SU-DHL-6 (cell line): ENCODE measurements at regions not wholly inside any gene's neighbourhood (a gene's known extent, or its start where the extent isn't known, plus 50 kb on each side); places are given as distances from the start of the nearest gene placed in this dataset.

Source experiments
- EZH2phosphoT487 ChIP-seq: fragments of 200-600 bp; sonication (generic), shearing (Covaris generic); conservative IDR thresholded peaks from 2 replicates; pipeline ENCODE4 v1.6.1; 2018; ENCODE audit warnings: mild to moderate bottlenecking, antibody characterized with exemption, low read length, moderate library complexity, mixed read lengths
- TF ChIP-seq, protein P1 (sequence below): fragments of 200-600 bp; sonication (generic); IDR thresholded peaks from one replicate; pipeline ENCODE4 v1.5.1; 2017; ENCODE audit warnings: antibody characterized with exemption, mild to moderate bottlenecking, low read length, moderate library complexity; ENCODE audit not compliant: insufficient read depth, poor library complexity, severe bottlenecking

DNA sequence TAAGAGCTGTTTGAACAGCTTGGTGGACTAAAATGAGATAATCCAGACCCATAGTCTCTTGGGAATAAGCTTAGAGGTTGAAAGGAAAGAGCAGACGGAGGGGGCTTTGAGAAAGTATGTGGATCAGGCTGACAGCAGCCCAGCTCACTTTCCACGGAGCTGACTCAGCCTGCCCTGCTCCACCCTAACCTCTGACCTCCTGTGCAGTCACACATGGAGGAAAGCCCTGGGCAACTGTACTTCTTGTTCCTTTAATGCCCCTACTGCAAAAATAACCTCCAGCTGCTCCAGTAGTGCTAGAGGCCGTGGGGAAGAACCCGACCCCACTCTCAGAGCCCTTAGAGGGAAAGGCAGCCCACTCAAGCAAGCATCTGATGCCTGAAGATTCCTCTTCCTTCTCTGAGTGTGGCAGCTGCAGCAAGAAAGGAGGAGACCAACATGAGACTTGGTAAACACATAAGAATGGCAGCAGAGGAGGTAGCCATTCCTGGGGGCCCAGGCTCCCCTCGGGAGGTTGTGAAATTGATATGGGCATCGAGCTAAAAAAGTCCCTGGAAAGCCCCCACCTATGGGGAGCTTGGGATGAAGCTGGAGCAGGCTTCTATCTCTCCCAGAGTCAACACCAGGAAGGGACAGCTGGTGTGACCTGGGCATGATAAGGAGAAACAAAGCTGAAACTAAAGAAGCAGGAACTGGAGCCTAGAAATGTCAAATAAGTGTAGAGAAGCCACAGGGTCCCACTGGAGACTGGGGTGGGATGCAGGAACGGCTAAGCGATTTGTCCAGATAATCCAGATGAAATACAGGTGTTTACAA is 204.3 kb downstream of the PIK3R1 start:
- TF ChIP-seq, protein P1, sequence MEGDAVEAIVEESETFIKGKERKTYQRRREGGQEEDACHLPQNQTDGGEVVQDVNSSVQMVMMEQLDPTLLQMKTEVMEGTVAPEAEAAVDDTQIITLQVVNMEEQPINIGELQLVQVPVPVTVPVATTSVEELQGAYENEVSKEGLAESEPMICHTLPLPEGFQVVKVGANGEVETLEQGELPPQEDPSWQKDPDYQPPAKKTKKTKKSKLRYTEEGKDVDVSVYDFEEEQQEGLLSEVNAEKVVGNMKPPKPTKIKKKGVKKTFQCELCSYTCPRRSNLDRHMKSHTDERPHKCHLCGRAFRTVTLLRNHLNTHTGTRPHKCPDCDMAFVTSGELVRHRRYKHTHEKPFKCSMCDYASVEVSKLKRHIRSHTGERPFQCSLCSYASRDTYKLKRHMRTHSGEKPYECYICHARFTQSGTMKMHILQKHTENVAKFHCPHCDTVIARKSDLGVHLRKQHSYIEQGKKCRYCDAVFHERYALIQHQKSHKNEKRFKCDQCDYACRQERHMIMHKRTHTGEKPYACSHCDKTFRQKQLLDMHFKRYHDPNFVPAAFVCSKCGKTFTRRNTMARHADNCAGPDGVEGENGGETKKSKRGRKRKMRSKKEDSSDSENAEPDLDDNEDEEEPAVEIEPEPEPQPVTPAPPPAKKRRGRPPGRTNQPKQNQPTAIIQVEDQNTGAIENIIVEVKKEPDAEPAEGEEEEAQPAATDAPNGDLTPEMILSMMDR = no peak
- no peak for TF ChIP-seq EZH2phosphoT487
